ENCODE measurements at regions not wholly inside any gene's neighbourhood (a gene's known extent, or its start where the extent isn't known, plus 50 kb on each side); places are given as distances from the start of the nearest gene placed in this dataset.

DNA sequence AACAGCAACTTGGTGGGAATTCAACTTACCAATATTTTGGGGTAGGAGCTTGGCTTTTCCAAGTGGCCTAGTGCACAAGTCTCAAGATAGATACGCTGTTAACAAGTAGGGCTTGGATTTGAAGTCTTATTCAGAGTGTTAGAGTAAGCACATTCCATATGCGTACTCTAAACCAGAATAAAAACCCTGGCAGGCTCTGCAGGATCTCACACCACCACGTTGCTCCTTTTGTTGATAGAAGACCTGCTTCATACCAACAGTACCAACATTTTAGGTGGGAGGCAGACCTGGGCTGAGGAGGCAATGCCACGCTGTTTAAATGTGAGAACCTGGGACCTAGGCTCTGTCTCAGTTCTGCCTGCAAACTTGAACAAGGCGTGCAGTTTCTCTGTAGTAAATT, 214.0 kb downstream of the RNF144A start:
- DNase-seq (ENCODE audit: low spot score) = no peak

DNA sequence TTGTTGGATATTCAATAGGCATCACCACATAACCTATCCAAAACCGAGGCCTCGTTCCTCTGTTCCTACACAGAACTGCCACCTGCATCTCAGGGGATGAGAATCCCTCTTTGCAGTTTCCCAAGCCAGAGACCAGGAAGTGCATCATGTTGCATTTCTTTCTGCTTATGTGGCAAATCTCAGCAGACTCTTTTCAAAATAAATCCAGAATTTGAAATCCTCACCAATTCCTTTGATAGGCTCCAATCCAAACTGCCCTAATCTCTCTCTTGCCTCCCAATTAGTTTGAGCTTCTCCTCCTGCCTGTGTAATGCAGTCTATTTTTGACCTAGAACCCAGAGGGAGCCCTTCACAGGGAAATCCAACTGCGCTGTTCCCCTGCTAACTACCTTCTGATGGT, 215.5 kb downstream of the RNF144A start:
- TF ChIP-seq FOXA2 (IDR thresholded peaks at IDR 0.05) (no peak), RAD21 (IDR thresholded peaks at IDR 0.05) (no peak), SP1 (IDR thresholded peaks at IDR 0.05) (no peak), ATF3 (IDR thresholded peaks at IDR 0.05) (no peak), YY1 (IDR thresholded peaks at IDR 0.05) (no peak), RXRA (IDR thresholded peaks at IDR 0.05) (no peak), CTCF (IDR thresholded peaks at IDR 0.05; ENCODE audit: low read depth, low read length, missing input control) (no peak), NR2F2 (IDR thresholded peaks at IDR 0.05) (no peak), HNF4A (conservative IDR thresholded peaks at IDR 0.05) (no peak), JUND (IDR thresholded peaks at IDR 0.05) (no peak)
- TF ChIP-seq, protein P1, sequence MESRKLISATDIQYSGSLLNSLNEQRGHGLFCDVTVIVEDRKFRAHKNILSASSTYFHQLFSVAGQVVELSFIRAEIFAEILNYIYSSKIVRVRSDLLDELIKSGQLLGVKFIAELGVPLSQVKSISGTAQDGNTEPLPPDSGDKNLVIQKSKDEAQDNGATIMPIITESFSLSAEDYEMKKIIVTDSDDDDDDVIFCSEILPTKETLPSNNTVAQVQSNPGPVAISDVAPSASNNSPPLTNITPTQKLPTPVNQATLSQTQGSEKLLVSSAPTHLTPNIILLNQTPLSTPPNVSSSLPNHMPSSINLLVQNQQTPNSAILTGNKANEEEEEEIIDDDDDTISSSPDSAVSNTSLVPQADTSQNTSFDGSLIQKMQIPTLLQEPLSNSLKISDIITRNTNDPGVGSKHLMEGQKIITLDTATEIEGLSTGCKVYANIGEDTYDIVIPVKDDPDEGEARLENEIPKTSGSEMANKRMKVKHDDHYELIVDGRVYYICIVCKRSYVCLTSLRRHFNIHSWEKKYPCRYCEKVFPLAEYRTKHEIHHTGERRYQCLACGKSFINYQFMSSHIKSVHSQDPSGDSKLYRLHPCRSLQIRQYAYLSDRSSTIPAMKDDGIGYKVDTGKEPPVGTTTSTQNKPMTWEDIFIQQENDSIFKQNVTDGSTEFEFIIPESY (IDR thresholded peaks at IDR 0.05) = no peak
- TF ChIP-seq, protein P2, sequence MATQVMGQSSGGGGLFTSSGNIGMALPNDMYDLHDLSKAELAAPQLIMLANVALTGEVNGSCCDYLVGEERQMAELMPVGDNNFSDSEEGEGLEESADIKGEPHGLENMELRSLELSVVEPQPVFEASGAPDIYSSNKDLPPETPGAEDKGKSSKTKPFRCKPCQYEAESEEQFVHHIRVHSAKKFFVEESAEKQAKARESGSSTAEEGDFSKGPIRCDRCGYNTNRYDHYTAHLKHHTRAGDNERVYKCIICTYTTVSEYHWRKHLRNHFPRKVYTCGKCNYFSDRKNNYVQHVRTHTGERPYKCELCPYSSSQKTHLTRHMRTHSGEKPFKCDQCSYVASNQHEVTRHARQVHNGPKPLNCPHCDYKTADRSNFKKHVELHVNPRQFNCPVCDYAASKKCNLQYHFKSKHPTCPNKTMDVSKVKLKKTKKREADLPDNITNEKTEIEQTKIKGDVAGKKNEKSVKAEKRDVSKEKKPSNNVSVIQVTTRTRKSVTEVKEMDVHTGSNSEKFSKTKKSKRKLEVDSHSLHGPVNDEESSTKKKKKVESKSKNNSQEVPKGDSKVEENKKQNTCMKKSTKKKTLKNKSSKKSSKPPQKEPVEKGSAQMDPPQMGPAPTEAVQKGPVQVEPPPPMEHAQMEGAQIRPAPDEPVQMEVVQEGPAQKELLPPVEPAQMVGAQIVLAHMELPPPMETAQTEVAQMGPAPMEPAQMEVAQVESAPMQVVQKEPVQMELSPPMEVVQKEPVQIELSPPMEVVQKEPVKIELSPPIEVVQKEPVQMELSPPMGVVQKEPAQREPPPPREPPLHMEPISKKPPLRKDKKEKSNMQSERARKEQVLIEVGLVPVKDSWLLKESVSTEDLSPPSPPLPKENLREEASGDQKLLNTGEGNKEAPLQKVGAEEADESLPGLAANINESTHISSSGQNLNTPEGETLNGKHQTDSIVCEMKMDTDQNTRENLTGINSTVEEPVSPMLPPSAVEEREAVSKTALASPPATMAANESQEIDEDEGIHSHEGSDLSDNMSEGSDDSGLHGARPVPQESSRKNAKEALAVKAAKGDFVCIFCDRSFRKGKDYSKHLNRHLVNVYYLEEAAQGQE (IDR thresholded peaks at IDR 0.05) = no peak
- TF ChIP-seq, protein P3, sequence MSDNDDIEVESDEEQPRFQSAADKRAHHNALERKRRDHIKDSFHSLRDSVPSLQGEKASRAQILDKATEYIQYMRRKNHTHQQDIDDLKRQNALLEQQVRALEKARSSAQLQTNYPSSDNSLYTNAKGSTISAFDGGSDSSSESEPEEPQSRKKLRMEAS (IDR thresholded peaks at IDR 0.05) = no peak
- H3K9me3 ChIP-seq (ENCODE audit: control insufficient read depth in 4 of 4, low read length in 3 of 4) = no peaks in the 10 kb centered on the region
- H3K27ac ChIP-seq (ENCODE audit: low read depth in 1 of 2, low read length in 2 of 2) = no peak overlapping the region
- H3K36me3 ChIP-seq (ENCODE audit: control insufficient read depth in 4 of 4, insufficient read depth in 3 of 4, low read depth in 1 of 4, low read length in 3 of 4) = no peaks in the 10 kb centered on the region
- no peaks in the 10 kb centered on the region for H3K4me1 ChIP-seq (ENCODE audit: control insufficient read depth in 4 of 4, insufficient read depth in 4 of 4, low read length in 3 of 4)
- H3K9ac ChIP-seq (ENCODE audit: low read depth in 1 of 2, low read length in 2 of 2) = no peak overlapping the region
- no peak for DNase-seq (ENCODE audit: low spot score)
- 96% methylated on average over 3 of the region's 3 CpGs for WGBS
- H3K27me3 ChIP-seq (ENCODE audit: control insufficient read depth in 4 of 4, insufficient read depth in 4 of 4, low read length in 3 of 4) = no peaks in the 10 kb centered on the region
- H3K4me3 ChIP-seq (ENCODE audit: low read depth in 1 of 3, low read length in 3 of 3) = no peak overlapping the region

More for the DNA sequence above, 214.0 kb downstream of the RNF144A start:
- H3K4me3 ChIP-seq (ENCODE audit: low read depth in 1 of 3, low read length in 3 of 3) = no peak overlapping the region
- no peaks in the 10 kb centered on the region for H3K27me3 ChIP-seq (ENCODE audit: control insufficient read depth in 4 of 4, insufficient read depth in 4 of 4, low read length in 3 of 4)
- H3K36me3 ChIP-seq (ENCODE audit: control insufficient read depth in 4 of 4, insufficient read depth in 3 of 4, low read depth in 1 of 4, low read length in 3 of 4) = no peaks in the 10 kb centered on the region
- no peak for TF ChIP-seq RAD21 (IDR thresholded peaks at IDR 0.05)
- no peak for TF ChIP-seq TAF1 (conservative IDR thresholded peaks at IDR 0.05)
- no peak for TF ChIP-seq YY1 (IDR thresholded peaks at IDR 0.05)
- TF ChIP-seq JUND (IDR thresholded peaks at IDR 0.05) = no peak
- no peak for TF ChIP-seq ATF3 (IDR thresholded peaks at IDR 0.05)
- no peak for TF ChIP-seq HNF4A (conservative IDR thresholded peaks at IDR 0.05)
- no peak for TF ChIP-seq NR2F2 (IDR thresholded peaks at IDR 0.05)
- TF ChIP-seq HNF4G (IDR thresholded peaks at IDR 0.05) = no peak
- TF ChIP-seq EGR1 (IDR thresholded peaks at IDR 0.05; ENCODE audit: low read depth in 2 of 2) = no peak
- TF ChIP-seq FOXA2 (IDR thresholded peaks at IDR 0.05) = no peak
- TF ChIP-seq CTCF (IDR thresholded peaks at IDR 0.05; ENCODE audit: low read depth, low read length, missing input control) = no peak
- no peak overlapping the region for H3K9ac ChIP-seq (ENCODE audit: low read depth in 1 of 2, low read length in 2 of 2)
- no peak overlapping the region for H3K27ac ChIP-seq (ENCODE audit: low read depth in 1 of 2, low read length in 2 of 2)
- H3K9me3 ChIP-seq (ENCODE audit: control insufficient read depth in 4 of 4, low read length in 3 of 4) = no peaks in the 10 kb centered on the region
- WGBS = 82% methylated on average over 5 of the region's 5 CpGs
- no peaks in the 10 kb centered on the region for H3K4me1 ChIP-seq (ENCODE audit: control insufficient read depth in 4 of 4, insufficient read depth in 4 of 4, low read length in 3 of 4)
